HUDEP-2 (cell line): ENCODE measurements at regions not wholly inside any gene's neighbourhood (a gene's known extent, or its start where the extent isn't known, plus 50 kb on each side); places are given as distances from the start of the nearest gene placed in this dataset.

Experiments used
- DNase-seq, 76 experiments: peaks; one replicate each; lab custom pipeline; 2025; ENCODE audit not compliant: unreplicated experiment in 76 of 76; lab: John Stamatoyannopoulos, UW

GRCh38 chr13:103356226-103356864, 290.1 kb upstream of the SLC10A2 start:
- DNase-seq: no peak

GRCh38 chr13:103354171-103354570, 288.0 kb upstream of the SLC10A2 start:
- no peak for DNase-seq

- DNase-seq: no peak
Measured at GRCh38 chr13:103351035-103351828, 285.0 kb upstream of the SLC10A2 start.

GRCh38 chr13:103350147-103350546, 283.9 kb upstream of the SLC10A2 start:
- no peak for DNase-seq

- DNase-seq: no peak
Measured at GRCh38 chr13:103349211-103349980, 283.2 kb upstream of the SLC10A2 start.

- DNase-seq: no peak
Measured at GRCh38 chr13:103335241-103335640, 269.0 kb upstream of the SLC10A2 start.

GRCh38 chr13:103331924-103332323, 265.7 kb upstream of the SLC10A2 start:
- DNase-seq: no peak

GRCh38 chr13:103328899-103329298, 262.7 kb upstream of the SLC10A2 start:
- no peak for DNase-seq

GRCh38 chr13:103326326-103326725, 260.1 kb upstream of the SLC10A2 start:
- no peak for DNase-seq

GRCh38 chr13:103325672-103326071, 259.5 kb upstream of the SLC10A2 start:
- DNase-seq: no peak

GRCh38 chr13:103324641-103325040, 258.4 kb upstream of the SLC10A2 start:
- no peak for DNase-seq

- no peak for DNase-seq
Measured at GRCh38 chr13:103315711-103316110, 249.5 kb upstream of the SLC10A2 start.

- no peak for DNase-seq
Measured at GRCh38 chr13:103312467-103312866, 246.2 kb upstream of the SLC10A2 start.

GRCh38 chr13:103308667-103309066, 242.4 kb upstream of the SLC10A2 start:
- DNase-seq: no peak

GRCh38 chr13:103306163-103306562, 239.9 kb upstream of the SLC10A2 start:
- DNase-seq: no peak

- no peak for DNase-seq
Measured at GRCh38 chr13:103303078-103303651, 236.9 kb upstream of the SLC10A2 start.

GRCh38 chr13:103302676-103303075, 236.5 kb upstream of the SLC10A2 start:
- DNase-seq: no peak

- DNase-seq: no peak
Measured at GRCh38 chr13:103299079-103299478, 232.9 kb upstream of the SLC10A2 start.

- no peak for DNase-seq
Measured at GRCh38 chr13:103297083-103297482, 230.9 kb upstream of the SLC10A2 start.

GRCh38 chr13:103291798-103292572, 225.8 kb upstream of the SLC10A2 start:
- DNase-seq: no peak
